Tibial nerve (tissue), 4 donors: ENCODE measurements at regions not wholly inside any gene's neighbourhood (a gene's known extent, or its start where the extent isn't known, plus 50 kb on each side); places are given as distances from the start of the nearest gene placed in this dataset.
"Not testable (repeated sequence)": the region's sequence is repeated elsewhere in the genome, so short reads cannot be mapped to it uniquely, and the experiment has no call there.

ENCODE experiments used
- DNase-seq, 2 donors: peaks; one replicate each; pipeline ENCODE4 v3.0.0-alpha.2; 2019; ENCODE audit warnings: low spot score in 2 of 2
- H3K27ac ChIP-seq, 4 donors: fragments of 200-600 bp; sonication (generic) in 3 of 4; one replicate each; pipeline ENCODE4 v1.5.1; 2017 to 2019; ENCODE audit warnings: mild to moderate bottlenecking in 1 of 4
- H3K27me3 ChIP-seq, 2 donors: fragments of 200-600 bp; sonication (generic) in 1 of 2; one replicate each; pipeline versions ENCODE4 v1.5.1 to v1.6.0; 2017 to 2019
- H3K36me3 ChIP-seq, 3 donors: fragments of 200-600 bp; sonication (generic); one replicate each; pipeline ENCODE4 v1.5.1; 2018 to 2019
- H3K4me1 ChIP-seq, 4 donors: fragments of 200-600 bp; sonication (generic) in 3 of 4; one replicate each; pipeline ENCODE4 v1.5.1; 2017 to 2019
- H3K4me3 ChIP-seq, 4 donors: fragments of 200-600 bp; sonication (generic) in 3 of 4; one replicate each; pipeline ENCODE4 v1.5.1; 2017 to 2019; ENCODE audit warnings: mild to moderate bottlenecking in 1 of 4, moderate library complexity in 1 of 4
- H3K9me3 ChIP-seq, 4 donors: fragments of 200-600 bp; sonication (generic) in 3 of 4; one replicate each; pipeline ENCODE4 v1.5.1; 2017 to 2019
- CTCF ChIP-seq, 5 experiments: fragments of 200-600 bp in 3 of 5; fragments of 450-650 bp in 2 of 5; sonication (generic) in 3 of 5; IDR thresholded peaks; one replicate each; pipeline ENCODE4 v1.5.1; 2016 to 2019; ENCODE audit warnings: antibody characterized with exemption in 5 of 5, mild to moderate bottlenecking in 3 of 5, moderate library complexity in 2 of 5
- EP300 ChIP-seq, 2 donors: sonication (generic); formaldehyde crosslinking; IDR thresholded peaks; one replicate each; pipeline ENCODE4 v1.6.1; 2017; ENCODE audit warnings: antibody characterized with exemption in 2 of 2, mild to moderate bottlenecking in 1 of 2
- POLR2A ChIP-seq, 2 donors: fragments of 450-650 bp; IDR thresholded peaks; one replicate each; pipeline ENCODE4 v1.6.1; 2017; ENCODE audit warnings: antibody characterized with exemption in 2 of 2, mild to moderate bottlenecking in 2 of 2, moderate library complexity in 2 of 2
- WGBS, 2 donors: methylation state at CpG; one replicate each; pipeline ENCODE4 v1.1.5; 2018; 5-methylcytosine and 5-hydroxymethylcytosine counted together

- H3K9me3 ChIP-seq = no peaks in the 10 kb centered on the region
- peak in 1 of 2 donors; percentile 32 for DNase-seq
- H3K27ac ChIP-seq = no peak overlapping the region
- H3K36me3 ChIP-seq = peaks cover 0 to 12% (median 0%) of the 10 kb centered on the region in 3 donors
- peaks cover 0 to 40% (median 8%) of the 10 kb centered on the region in 4 donors for H3K4me1 ChIP-seq
- no peak overlapping the region for H3K4me3 ChIP-seq
- H3K27me3 ChIP-seq = no peaks in the 10 kb centered on the region
- WGBS, 2 donors = 61 to 66% methylated on average over 5 of the region's 5 CpGs
- TF ChIP-seq CTCF (IDR thresholded peaks at IDR 0.05) = no peak
- TF ChIP-seq POLR2A (IDR thresholded peaks at IDR 0.05) = no peak
- TF ChIP-seq EP300 (IDR thresholded peaks at IDR 0.05) = no peak
Measured at GRCh38 chr1:65027666-65028358, 61.5 kb upstream of the JAK1 start.

GRCh38 chr1:65029434-65029833 lies 63.1 kb upstream of the JAK1 start:
- H3K9me3 ChIP-seq, DNase-seq: not testable (repeated sequence)

GRCh38 chr1:65034879-65035278 lies 68.5 kb upstream of the JAK1 start:
- WGBS, 2 donors = 83 to 87% methylated on average over 5 of the region's 5 CpGs
- H3K9me3 ChIP-seq, H3K27me3 ChIP-seq, H3K4me3 ChIP-seq, DNase-seq: not testable (repeated sequence)
- H3K36me3 ChIP-seq = peaks cover 0 to 25% (median 0%) of the 10 kb centered on the region in 3 donors
- H3K4me1 ChIP-seq = peaks cover 0 to 12% (median 0%) of the 10 kb centered on the region in 4 donors
- H3K27ac ChIP-seq = peak overlapping the region in 1 of 4 donors; percentile 5

More at GRCh38 chr1:65029434-65029833, 63.1 kb upstream of the JAK1 start:
- WGBS, 2 donors = 99% methylated on average over 3 of the region's 3 CpGs
- not testable (repeated sequence) for H3K27ac ChIP-seq, H3K4me3 ChIP-seq, H3K27me3 ChIP-seq
- Histone ChIP-seq H3K36me3 (peaks cover 0 to 12% (median 0%) of the 10 kb centered on the region in 3 donors), H3K4me1 (peaks cover 0 to 42% (median 8%) of the 10 kb centered on the region in 4 donors)

GRCh38 chr1:65036570-65037051 lies 70.3 kb upstream of the JAK1 start:
- Histone ChIP-seq H3K4me3 (no peak overlapping the region), H3K9me3 (no peaks in the 10 kb centered on the region), H3K36me3 (peaks cover 0 to 22% (median 0%) of the 10 kb centered on the region in 3 donors), H3K27me3 (no peaks in the 10 kb centered on the region), H3K27ac (no peak overlapping the region), H3K4me1 (peaks cover 0 to 20% (median 0%) of the 10 kb centered on the region in 4 donors)
- WGBS, 2 donors = 84 to 88% methylated on average over 1 of the region's 1 CpG
- DNase-seq = no peak
- TF ChIP-seq EP300 (IDR thresholded peaks at IDR 0.05) (no peak), CTCF (IDR thresholded peaks at IDR 0.05) (no peak), POLR2A (IDR thresholded peaks at IDR 0.05) (no peak)

GRCh38 chr1:65039066-65039465 lies 72.7 kb upstream of the JAK1 start:
- no peaks in the 10 kb centered on the region for H3K27me3 ChIP-seq
- DNase-seq = no peak
- H3K9me3 ChIP-seq = no peaks in the 10 kb centered on the region
- peaks cover 0 to 16% (median 0%) of the 10 kb centered on the region in 4 donors for H3K4me1 ChIP-seq
- H3K4me3 ChIP-seq = no peak overlapping the region
- no peak overlapping the region for H3K27ac ChIP-seq
- TF ChIP-seq EP300 (IDR thresholded peaks at IDR 0.05) (no peak), CTCF (IDR thresholded peaks at IDR 0.05) (no peak), POLR2A (IDR thresholded peaks at IDR 0.05) (no peak)
- H3K36me3 ChIP-seq = peaks cover 0 to 22% (median 0%) of the 10 kb centered on the region in 3 donors
- 100% methylated on average over 1 of the region's 1 CpG for WGBS, 2 donors

GRCh38 chr1:65039508-65039907 lies 73.2 kb upstream of the JAK1 start:
- WGBS, 2 donors = 67 to 83% methylated on average over 2 of the region's 2 CpGs
- no peak overlapping the region for H3K4me3 ChIP-seq
- H3K27me3 ChIP-seq = no peaks in the 10 kb centered on the region
- H3K36me3 ChIP-seq = peaks cover 0 to 22% (median 0%) of the 10 kb centered on the region in 3 donors
- H3K27ac ChIP-seq = no peak overlapping the region
- peaks cover 0 to 16% (median 0%) of the 10 kb centered on the region in 4 donors for H3K4me1 ChIP-seq
- DNase-seq = no peak
- H3K9me3 ChIP-seq = no peaks in the 10 kb centered on the region
- TF ChIP-seq CTCF (IDR thresholded peaks at IDR 0.05) = no peak
- no peak for TF ChIP-seq POLR2A (IDR thresholded peaks at IDR 0.05)
- no peak for TF ChIP-seq EP300 (IDR thresholded peaks at IDR 0.05)
